ENCODE measurements at regions not wholly inside any gene's neighbourhood (a gene's known extent, or its start where the extent isn't known, plus 50 kb on each side); places are given as distances from the start of the nearest gene placed in this dataset.

GRCh38 chr19:31445406-31445805 is 96.2 kb upstream of the TSHZ3 start:
- Histone ChIP-seq H2AFZ (ENCODE audit: low read depth, low read length) (no peak overlapping the region), H3K9me3 (ENCODE audit: insufficient read depth, low read length) (peaks cover 4% of the 10 kb centered on the region; the same call in 1 of the 2 replicates), H3K79me2 (ENCODE audit: low read length) (no peaks in the 10 kb centered on the region), H3K36me3 (replicated peaks; ENCODE audit: low read depth, low read length) (no peaks in the 10 kb centered on the region), H3K4me3 (ENCODE audit: low read length) (no peak overlapping the region), H3K4me1 (ENCODE audit: low read length) (no peaks in the 10 kb centered on the region), H4K20me1 (ENCODE audit: insufficient read depth, low read length) (no peaks in the 10 kb centered on the region), H3K27me3 (ENCODE audit: low read depth, low read length) (no peaks in the 10 kb centered on the region), H3K4me2 (ENCODE audit: low read length) (no peak overlapping the region), H3K27ac (ENCODE audit: low read length) (no peak overlapping the region), H3K9ac (ENCODE audit: low read length) (no peak overlapping the region)
- TF ChIP-seq CTCF (IDR thresholded peaks at IDR 0.05; ENCODE audit: low read depth, low read length) = no peak
- no peak for TF ChIP-seq EZH2phosphoT487 (IDR thresholded peaks at IDR 0.05; ENCODE audit: low read depth)

GRCh38 chr19:31448221-31448657 is 99.0 kb upstream of the TSHZ3 start:
- no peaks in the 10 kb centered on the region for H3K4me1 ChIP-seq (ENCODE audit: low read length)
- no peak overlapping the region for H3K9ac ChIP-seq (ENCODE audit: low read length)
- no peak overlapping the region for H2AFZ ChIP-seq (ENCODE audit: low read depth, low read length)

GRCh38 chr19:31449379-31449778 is 100.1 kb upstream of the TSHZ3 start:
- TF ChIP-seq EZH2phosphoT487 (IDR thresholded peaks at IDR 0.05; ENCODE audit: low read depth) = no peak
- Histone ChIP-seq H3K27ac (ENCODE audit: low read length) (no peak overlapping the region), H3K4me3 (ENCODE audit: low read length) (no peak overlapping the region), H3K4me2 (ENCODE audit: low read length) (no peak overlapping the region), H3K9me3 (ENCODE audit: insufficient read depth, low read length) (peaks cover 4% of the 10 kb centered on the region), H4K20me1 (ENCODE audit: insufficient read depth, low read length) (no peaks in the 10 kb centered on the region), H3K27me3 (ENCODE audit: low read depth, low read length) (no peaks in the 10 kb centered on the region), H3K36me3 (replicated peaks; ENCODE audit: low read depth, low read length) (no peaks in the 10 kb centered on the region), H3K9ac (ENCODE audit: low read length) (no peak overlapping the region), H3K4me1 (ENCODE audit: low read length) (no peaks in the 10 kb centered on the region), H3K79me2 (ENCODE audit: low read length) (no peaks in the 10 kb centered on the region), H2AFZ (ENCODE audit: low read depth, low read length) (no peak overlapping the region)

More at GRCh38 chr19:31448221-31448657, 99.0 kb upstream of the TSHZ3 start:
- H4K20me1 ChIP-seq (ENCODE audit: insufficient read depth, low read length) = no peaks in the 10 kb centered on the region
- no peak overlapping the region for H3K27ac ChIP-seq (ENCODE audit: low read length)
- H3K27me3 ChIP-seq (ENCODE audit: low read depth, low read length) = no peaks in the 10 kb centered on the region
- no peak for TF ChIP-seq CTCF (IDR thresholded peaks at IDR 0.05; ENCODE audit: low read depth, low read length)
- no peak for TF ChIP-seq EZH2phosphoT487 (IDR thresholded peaks at IDR 0.05; ENCODE audit: low read depth)
- peaks cover 4% of the 10 kb centered on the region for H3K9me3 ChIP-seq (ENCODE audit: insufficient read depth, low read length)
- no peak overlapping the region for H3K4me3 ChIP-seq (ENCODE audit: low read length)
- no peaks in the 10 kb centered on the region for H3K36me3 ChIP-seq (replicated peaks; ENCODE audit: low read depth, low read length)
- H3K79me2 ChIP-seq (ENCODE audit: low read length) = no peaks in the 10 kb centered on the region
- H3K4me2 ChIP-seq (ENCODE audit: low read length) = no peak overlapping the region

GRCh38 chr19:31450696-31451095 is 101.5 kb upstream of the TSHZ3 start:
- no peak for TF ChIP-seq EZH2phosphoT487 (IDR thresholded peaks at IDR 0.05; ENCODE audit: low read depth)
- no peak for TF ChIP-seq CTCF (IDR thresholded peaks at IDR 0.05; ENCODE audit: low read depth, low read length)
- Histone ChIP-seq H3K4me1 (ENCODE audit: low read length) (no peaks in the 10 kb centered on the region), H3K27me3 (ENCODE audit: low read depth, low read length) (no peaks in the 10 kb centered on the region), H3K36me3 (replicated peaks; ENCODE audit: low read depth, low read length) (no peaks in the 10 kb centered on the region), H3K9me3 (ENCODE audit: insufficient read depth, low read length) (no peaks in the 10 kb centered on the region; the same call in 1 of the 2 replicates), H3K27ac (ENCODE audit: low read length) (no peak overlapping the region), H3K9ac (ENCODE audit: low read length) (no peak overlapping the region), H2AFZ (ENCODE audit: low read depth, low read length) (no peak overlapping the region), H4K20me1 (ENCODE audit: insufficient read depth, low read length) (no peaks in the 10 kb centered on the region), H3K4me3 (ENCODE audit: low read length) (no peak overlapping the region), H3K4me2 (ENCODE audit: low read length) (no peak overlapping the region), H3K79me2 (ENCODE audit: low read length) (no peaks in the 10 kb centered on the region)

Measured in OCI-LY3 (cell line).